CD14-positive monocyte (primary cell): ENCODE measurements at regions not wholly inside any gene's neighbourhood (a gene's known extent, or its start where the extent isn't known, plus 50 kb on each side); places are given as distances from the start of the nearest gene placed in this dataset.
"Not testable (repeated sequence)": the region's sequence is repeated elsewhere in the genome, so short reads cannot be mapped to it uniquely, and the experiment has no call there.

Source experiments
- DNase-seq, 3 donors: peaks; one replicate each; pipeline ENCODE4 v3.0.0-alpha.2; 2011 to 2022
- H2AFZ ChIP-seq: 2 replicates; pipeline ENCODE4 v1.6.0; 2012; ENCODE audit warnings: mild to moderate bottlenecking, low read depth, low read length, inconsistent platforms; ENCODE audit not compliant: insufficient read depth, poor library complexity, severe bottlenecking
- H3K27ac ChIP-seq, 2 donors: 1 replicate in 1 of 2; 2 replicates in 1 of 2; pipeline ENCODE4 v1.5.1; 2012 to 2013; ENCODE audit warnings: low read length in 2 of 2, control low read depth in 1 of 2, inconsistent platforms in 1 of 2, low read depth in 1 of 2, mild to moderate bottlenecking in 1 of 2
- H3K27me3 ChIP-seq, 2 donors: one replicate each; pipeline versions ENCODE4 v1.6.0 to v1.6.1; 2011 to 2013; ENCODE audit warnings: low read length in 2 of 2; ENCODE audit not compliant: control insufficient read depth in 2 of 2, insufficient read depth in 2 of 2
- H3K36me3 ChIP-seq, 2 donors: replicated peaks in 1 of 2; 1 replicate in 1 of 2; 2 replicates in 1 of 2; pipeline versions ENCODE4 v1.5.1 to v1.6.1; 2012 to 2013; ENCODE audit warnings: low read length in 2 of 2, control low read depth in 1 of 2, inconsistent platforms in 1 of 2, mild to moderate bottlenecking in 1 of 2; ENCODE audit not compliant: insufficient read depth in 2 of 2, control insufficient read depth in 1 of 2
- H3K4me1 ChIP-seq, 2 donors: 1 replicate in 1 of 2; 2 replicates in 1 of 2; pipeline versions ENCODE4 v1.5.1 to v1.6.1; 2012 to 2013; ENCODE audit warnings: low read length in 2 of 2, control low read depth in 1 of 2, inconsistent platforms in 1 of 2, mild to moderate bottlenecking in 1 of 2, moderate library complexity in 1 of 2; ENCODE audit not compliant: insufficient read depth in 2 of 2, control insufficient read depth in 1 of 2
- H3K4me2 ChIP-seq: replicated peaks from 2 replicates; pipeline ENCODE3; 2012; ENCODE audit warnings: low read length, moderate library complexity, mild to moderate bottlenecking; ENCODE audit not compliant: poor library complexity, severe bottlenecking; ENCODE audit errors: extremely low read depth
- H3K4me3 ChIP-seq, 3 experiments: fragments of 200-600 bp in 1 of 3; sonication (generic) in 1 of 3; replicated peaks in 1 of 3; 1 replicate in 2 of 3; 2 replicates in 1 of 3; pipeline ENCODE4 v1.5.1; 2011 to 2013; ENCODE audit warnings: low read length in 3 of 3, mild to moderate bottlenecking in 3 of 3, control low read depth in 2 of 3, low read depth in 2 of 3, inconsistent platforms in 1 of 3, moderate library complexity in 1 of 3
- H3K79me2 ChIP-seq: 2 replicates; pipeline ENCODE4 v1.6.0; 2012; ENCODE audit warnings: mild to moderate bottlenecking, control low read depth, inconsistent platforms, low read length, moderate library complexity; ENCODE audit not compliant: insufficient read depth
- H3K9ac ChIP-seq: 2 replicates; pipeline ENCODE4 v1.6.0; 2017; ENCODE audit warnings: low read length, mild to moderate bottlenecking; ENCODE audit not compliant: insufficient read depth, poor library complexity, severe bottlenecking
- H3K9me3 ChIP-seq, 2 donors: replicated peaks in 1 of 2; 1 replicate in 1 of 2; 2 replicates in 1 of 2; pipeline versions ENCODE4 v1.5.1 to v1.6.1; 2012 to 2013; ENCODE audit warnings: low read length in 2 of 2, control low read depth in 1 of 2; ENCODE audit not compliant: control insufficient read depth in 1 of 2, insufficient read depth in 1 of 2
- H4K20me1 ChIP-seq: 2 replicates; pipeline ENCODE4 v1.6.0; 2012; ENCODE audit warnings: mild to moderate bottlenecking, low read length, control low read depth, moderate library complexity; ENCODE audit not compliant: insufficient read depth
- H3K27ac Mint-ChIP-seq, 7 donors: one replicate each; pipeline ENCODE4 v1.8.0; 2020; ENCODE audit warnings: mild to moderate bottlenecking in 7 of 7, mixed read lengths in 7 of 7, moderate library complexity in 6 of 7, inconsistent platforms in 2 of 7
- H3K27me3 Mint-ChIP-seq, 3 donors: one replicate each; pipeline ENCODE4 v1.8.0; 2021 to 2022; ENCODE audit warnings: low read depth in 3 of 3, mild to moderate bottlenecking in 3 of 3, mixed read lengths in 3 of 3, moderate library complexity in 3 of 3, inconsistent platforms in 1 of 3
- H3K36me3 Mint-ChIP-seq, 2 donors: one replicate each; pipeline ENCODE4 v1.8.0; 2020; ENCODE audit warnings: mixed read lengths in 2 of 2, inconsistent platforms in 1 of 2, mild to moderate bottlenecking in 1 of 2
- H3K4me1 Mint-ChIP-seq: one replicate; pipeline ENCODE4 v1.8.0; 2020; ENCODE audit warnings: mild to moderate bottlenecking, mixed read lengths
- H3K4me3 Mint-ChIP-seq, 2 donors: one replicate each; pipeline ENCODE4 v1.8.0; 2020; ENCODE audit warnings: mild to moderate bottlenecking in 2 of 2, mixed read lengths in 2 of 2, moderate library complexity in 1 of 2
- H3K9me3 Mint-ChIP-seq, 7 donors: one replicate each; pipeline ENCODE4 v1.8.0; 2020 to 2022; ENCODE audit warnings: mixed read lengths in 7 of 7, mild to moderate bottlenecking in 6 of 7, moderate library complexity in 6 of 7, inconsistent platforms in 2 of 7
- WGBS: methylation state at CpG from one replicate; pipeline ENCODE4 v1.1.5; 2013; ENCODE audit warnings: missing lambda C conversion rate; ENCODE audit not compliant: insufficient coverage; 5-methylcytosine and 5-hydroxymethylcytosine counted together
- intact Hi-C, 2 donors: fragments of 100-400 bp; cut with micrococcal nuclease; formaldehyde crosslinking; loops; one replicate each; pipeline versions ENCODE4 v1.15.0 to v1.15.1; 2023

- H2AFZ ChIP-seq, H3K9me3 Mint-ChIP-seq, H3K4me3 Mint-ChIP-seq, H3K27ac Mint-ChIP-seq, H3K4me2 ChIP-seq, H3K27ac ChIP-seq, H3K36me3 Mint-ChIP-seq, H3K27me3 Mint-ChIP-seq, H3K4me1 Mint-ChIP-seq, H3K27me3 ChIP-seq, H3K4me3 ChIP-seq, H3K79me2 ChIP-seq, H4K20me1 ChIP-seq, intact Hi-C loops, H3K4me1 ChIP-seq, H3K36me3 ChIP-seq, DNase-seq, H3K9me3 ChIP-seq, H3K9ac ChIP-seq: not testable (repeated sequence)
- no CpG with 5 or more reads among the region's 2 CpGs for WGBS
Observed at GRCh38 chr5:62237944-62238343, 68.1 kb upstream of the KIF2A start.

- H3K9ac ChIP-seq, H3K27ac Mint-ChIP-seq, H3K36me3 Mint-ChIP-seq, H3K9me3 ChIP-seq, H3K9me3 Mint-ChIP-seq, intact Hi-C loops, DNase-seq, H4K20me1 ChIP-seq, H2AFZ ChIP-seq, H3K27ac ChIP-seq, H3K27me3 ChIP-seq, H3K4me2 ChIP-seq, H3K79me2 ChIP-seq, H3K4me3 ChIP-seq, H3K36me3 ChIP-seq, H3K27me3 Mint-ChIP-seq, H3K4me1 Mint-ChIP-seq, H3K4me3 Mint-ChIP-seq, H3K4me1 ChIP-seq: not testable (repeated sequence)
- WGBS = no CpG with 5 or more reads among the region's 3 CpGs
Observed at GRCh38 chr5:62238584-62238983, 67.4 kb upstream of the KIF2A start.

GRCh38 chr5:62240494-62240893 lies 65.5 kb upstream of the KIF2A start:
- H3K4me1 ChIP-seq, H3K27me3 ChIP-seq, H4K20me1 ChIP-seq, H3K36me3 Mint-ChIP-seq, H3K79me2 ChIP-seq, H3K4me3 ChIP-seq, H3K36me3 ChIP-seq, DNase-seq, H3K4me2 ChIP-seq, H3K4me3 Mint-ChIP-seq, H3K27ac ChIP-seq, intact Hi-C loops, H3K27me3 Mint-ChIP-seq, H3K9me3 ChIP-seq, H3K9ac ChIP-seq, H3K4me1 Mint-ChIP-seq, H3K9me3 Mint-ChIP-seq, H2AFZ ChIP-seq: not testable (repeated sequence)
- WGBS = 88% methylated on average over 1 of the region's 3 CpGs
- peak overlapping the region in 2 of 7 donors; percentile 20 to 49 for H3K27ac Mint-ChIP-seq

GRCh38 chr5:62242000-62242399 lies 64.0 kb upstream of the KIF2A start:
- H3K9ac ChIP-seq, H3K27ac Mint-ChIP-seq, H3K27ac ChIP-seq, H3K4me3 Mint-ChIP-seq, H3K4me3 ChIP-seq, H3K79me2 ChIP-seq, H3K36me3 ChIP-seq, DNase-seq, H3K27me3 Mint-ChIP-seq, H3K4me1 Mint-ChIP-seq, intact Hi-C loops, H4K20me1 ChIP-seq, H3K27me3 ChIP-seq, H2AFZ ChIP-seq, H3K36me3 Mint-ChIP-seq, H3K9me3 Mint-ChIP-seq, H3K4me1 ChIP-seq, H3K9me3 ChIP-seq, H3K4me2 ChIP-seq: not testable (repeated sequence)
- 94% methylated on average over 2 of the region's 5 CpGs for WGBS
